ENCODE measurements at regions not wholly inside any gene's neighbourhood (a gene's known extent, or its start where the extent isn't known, plus 50 kb on each side); places are given as distances from the start of the nearest gene placed in this dataset.

GRCh38 chr10:131742500-131742951, 158.3 kb upstream of the PPP2R2D start:
- TF ChIP-seq, protein P1, sequence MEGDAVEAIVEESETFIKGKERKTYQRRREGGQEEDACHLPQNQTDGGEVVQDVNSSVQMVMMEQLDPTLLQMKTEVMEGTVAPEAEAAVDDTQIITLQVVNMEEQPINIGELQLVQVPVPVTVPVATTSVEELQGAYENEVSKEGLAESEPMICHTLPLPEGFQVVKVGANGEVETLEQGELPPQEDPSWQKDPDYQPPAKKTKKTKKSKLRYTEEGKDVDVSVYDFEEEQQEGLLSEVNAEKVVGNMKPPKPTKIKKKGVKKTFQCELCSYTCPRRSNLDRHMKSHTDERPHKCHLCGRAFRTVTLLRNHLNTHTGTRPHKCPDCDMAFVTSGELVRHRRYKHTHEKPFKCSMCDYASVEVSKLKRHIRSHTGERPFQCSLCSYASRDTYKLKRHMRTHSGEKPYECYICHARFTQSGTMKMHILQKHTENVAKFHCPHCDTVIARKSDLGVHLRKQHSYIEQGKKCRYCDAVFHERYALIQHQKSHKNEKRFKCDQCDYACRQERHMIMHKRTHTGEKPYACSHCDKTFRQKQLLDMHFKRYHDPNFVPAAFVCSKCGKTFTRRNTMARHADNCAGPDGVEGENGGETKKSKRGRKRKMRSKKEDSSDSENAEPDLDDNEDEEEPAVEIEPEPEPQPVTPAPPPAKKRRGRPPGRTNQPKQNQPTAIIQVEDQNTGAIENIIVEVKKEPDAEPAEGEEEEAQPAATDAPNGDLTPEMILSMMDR (IDR thresholded peaks at IDR 0.05), result no peak
- no peak for TF ChIP-seq POLR2A (IDR thresholded peaks at IDR 0.05)
